ENCODE measurements at regions not wholly inside any gene's neighbourhood (a gene's known extent, or its start where the extent isn't known, plus 50 kb on each side); places are given as distances from the start of the nearest gene placed in this dataset.

DNA sequence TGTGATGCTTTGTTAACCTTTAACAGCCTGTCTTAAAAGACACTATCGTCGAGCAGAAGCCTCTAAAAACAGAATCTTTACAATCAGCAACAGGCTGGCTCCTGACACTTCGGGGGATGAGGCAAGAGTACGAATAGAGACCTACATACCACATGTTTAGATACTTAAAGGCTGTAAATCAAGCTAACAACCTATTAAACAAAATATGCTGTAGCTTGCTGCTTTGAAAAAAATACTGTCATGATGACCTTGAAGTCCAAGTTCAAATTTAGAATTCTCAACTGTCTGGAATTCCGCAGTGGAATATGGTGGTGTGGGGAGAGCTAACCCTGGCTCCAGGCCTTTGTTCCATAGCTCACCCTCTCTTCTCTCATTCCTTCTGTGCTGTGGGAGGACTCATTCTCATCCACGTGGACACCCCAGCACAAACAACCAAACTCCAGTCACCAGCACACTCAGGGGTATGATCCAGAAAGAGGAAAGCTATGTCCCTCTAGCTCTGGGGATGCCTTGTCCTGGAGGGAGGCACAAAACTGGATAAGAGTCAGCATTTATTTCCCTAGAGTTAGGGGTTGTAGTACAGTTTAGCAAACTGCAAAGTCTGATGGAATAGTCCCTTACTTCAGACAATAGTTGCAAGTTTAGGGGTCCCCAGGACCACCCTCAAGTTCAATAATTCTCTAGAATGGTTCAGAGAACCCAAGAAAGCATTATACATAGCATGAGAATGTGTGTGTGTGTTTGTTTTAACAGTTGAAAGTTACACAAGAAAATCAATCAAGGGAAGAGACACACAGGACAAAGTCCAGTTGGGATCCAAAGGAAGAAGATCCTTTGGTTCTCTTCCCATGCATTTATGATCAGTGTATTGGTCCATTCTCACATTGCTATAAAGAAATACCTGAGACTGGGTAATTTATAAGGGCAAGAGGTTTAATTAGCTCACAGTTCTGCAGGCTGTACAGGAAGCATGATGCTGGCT lies 196.1 kb upstream of the SVIL start:
- H3K4me1 ChIP-seq = no peaks in the 10 kb centered on the region
- no peak overlapping the region for H3K27ac ChIP-seq
- no peak overlapping the region for H3K4me3 ChIP-seq
- no peaks in the 10 kb centered on the region for H3K36me3 ChIP-seq (replicated peaks in 1 of 2; ENCODE audit: insufficient read depth in 1 of 2, low read depth in 2 of 2)
- no peak for ATAC-seq
- no peak for TF ChIP-seq POLR2A (IDR thresholded peaks at IDR 0.05)
- TF ChIP-seq, protein P1, sequence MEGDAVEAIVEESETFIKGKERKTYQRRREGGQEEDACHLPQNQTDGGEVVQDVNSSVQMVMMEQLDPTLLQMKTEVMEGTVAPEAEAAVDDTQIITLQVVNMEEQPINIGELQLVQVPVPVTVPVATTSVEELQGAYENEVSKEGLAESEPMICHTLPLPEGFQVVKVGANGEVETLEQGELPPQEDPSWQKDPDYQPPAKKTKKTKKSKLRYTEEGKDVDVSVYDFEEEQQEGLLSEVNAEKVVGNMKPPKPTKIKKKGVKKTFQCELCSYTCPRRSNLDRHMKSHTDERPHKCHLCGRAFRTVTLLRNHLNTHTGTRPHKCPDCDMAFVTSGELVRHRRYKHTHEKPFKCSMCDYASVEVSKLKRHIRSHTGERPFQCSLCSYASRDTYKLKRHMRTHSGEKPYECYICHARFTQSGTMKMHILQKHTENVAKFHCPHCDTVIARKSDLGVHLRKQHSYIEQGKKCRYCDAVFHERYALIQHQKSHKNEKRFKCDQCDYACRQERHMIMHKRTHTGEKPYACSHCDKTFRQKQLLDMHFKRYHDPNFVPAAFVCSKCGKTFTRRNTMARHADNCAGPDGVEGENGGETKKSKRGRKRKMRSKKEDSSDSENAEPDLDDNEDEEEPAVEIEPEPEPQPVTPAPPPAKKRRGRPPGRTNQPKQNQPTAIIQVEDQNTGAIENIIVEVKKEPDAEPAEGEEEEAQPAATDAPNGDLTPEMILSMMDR (IDR thresholded peaks at IDR 0.05) = no peak
- DNase-seq = no peak
- peaks cover 0 to 4% (median 0%) of the 10 kb centered on the region in 3 donors for H3K9me3 ChIP-seq
- no peaks in the 10 kb centered on the region for H3K27me3 ChIP-seq
- intact Hi-C loops (cut with DNase I) = no loop called here
- WGBS, 2 donors = 77% methylated on average over 6 of the region's 6 CpGs

DNA sequence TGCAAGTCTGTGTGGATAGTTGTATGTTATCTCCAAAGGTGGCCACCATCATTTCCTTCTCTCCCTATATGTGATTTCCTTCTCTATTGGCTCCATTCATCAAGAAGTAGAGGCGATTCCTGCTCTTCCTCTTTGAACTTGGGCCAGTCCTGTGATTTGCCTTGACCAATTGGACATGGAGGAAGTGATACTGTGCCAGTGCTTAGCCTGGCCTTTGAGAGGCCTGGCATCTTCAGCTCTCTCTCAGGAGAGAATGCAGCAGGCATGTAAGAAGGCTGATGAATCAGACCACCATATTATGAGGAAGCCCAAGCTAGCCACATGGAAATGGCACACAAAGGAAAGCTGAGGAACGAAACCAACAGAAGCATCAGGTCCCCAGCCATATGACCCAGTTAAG lies 195.0 kb upstream of the SVIL start:
- Histone ChIP-seq H3K4me3 (no peak overlapping the region), H3K27ac (no peak overlapping the region), H3K27me3 (no peaks in the 10 kb centered on the region), H3K4me1 (no peaks in the 10 kb centered on the region), H3K36me3 (replicated peaks in 1 of 2; ENCODE audit: insufficient read depth in 1 of 2, low read depth in 2 of 2) (no peaks in the 10 kb centered on the region), H3K9me3 (peaks cover 0 to 4% (median 0%) of the 10 kb centered on the region in 3 donors)
- intact Hi-C loops (cut with DNase I) = no loop called here
- no peak for TF ChIP-seq POLR2A (IDR thresholded peaks at IDR 0.05)
- TF ChIP-seq, protein P1 (IDR thresholded peaks at IDR 0.05) = no peak
- 78 to 84% methylated on average over 2 of the region's 2 CpGs for WGBS, 2 donors
- ATAC-seq (no peak), DNase-seq (no peak)

DNA sequence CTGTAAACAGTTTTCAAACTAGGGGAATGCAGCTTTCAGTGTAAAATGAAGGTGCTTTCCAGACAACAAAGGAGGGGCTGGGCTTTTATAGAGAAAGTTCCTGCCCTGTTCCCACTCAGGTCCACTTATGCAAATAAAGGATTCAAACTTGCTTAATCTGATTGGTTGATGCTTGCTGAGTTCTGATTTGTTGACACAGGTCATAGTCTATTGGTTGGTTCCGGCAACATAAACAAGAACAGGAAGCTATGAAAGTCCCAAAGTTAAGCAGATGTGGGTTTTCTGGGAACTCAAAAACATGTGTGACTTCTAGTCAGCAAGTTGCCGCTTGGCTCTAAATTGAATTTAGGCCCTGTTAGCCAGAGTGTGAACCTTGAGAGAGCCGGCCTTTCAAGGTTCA lies 194.2 kb upstream of the SVIL start:
- Histone ChIP-seq H3K4me1 (no peaks in the 10 kb centered on the region), H3K36me3 (replicated peaks in 1 of 2; ENCODE audit: insufficient read depth in 1 of 2, low read depth in 2 of 2) (no peaks in the 10 kb centered on the region), H3K27ac (peak overlapping the region in 1 of 4 donors; percentile 4), H3K4me3 (no peak overlapping the region), H3K9me3 (peaks cover 0 to 4% (median 0%) of the 10 kb centered on the region in 3 donors), H3K27me3 (no peaks in the 10 kb centered on the region)
- ATAC-seq = no peak
- no peak for DNase-seq
- intact Hi-C loops (cut with DNase I) = no loop called here
- WGBS, 2 donors = 81 to 92% methylated on average over 3 of the region's 3 CpGs
- no peak for TF ChIP-seq POLR2A (IDR thresholded peaks at IDR 0.05)
- TF ChIP-seq, protein P1 (IDR thresholded peaks at IDR 0.05) = no peak

DNA sequence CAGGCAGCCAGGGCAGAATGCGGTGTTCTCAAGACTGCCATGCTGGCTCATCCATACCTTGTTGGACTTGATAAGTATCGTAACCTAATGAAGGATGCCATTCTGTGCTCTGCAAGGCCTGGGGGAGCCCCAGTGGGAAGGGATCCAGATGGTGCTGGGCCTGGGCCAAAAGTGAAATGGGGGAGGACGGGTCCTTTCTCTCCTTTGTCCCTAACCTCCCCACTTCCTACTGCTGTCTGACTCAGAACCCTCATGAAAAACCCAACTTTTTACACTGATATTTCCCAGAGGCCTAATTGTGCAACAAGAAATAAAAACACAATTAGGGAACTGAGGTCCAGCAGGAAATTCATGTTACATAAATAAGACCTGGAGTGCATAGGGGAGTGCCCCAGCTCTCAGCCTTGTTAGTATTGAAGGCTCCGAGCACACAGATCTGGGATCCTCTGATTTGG lies 193.7 kb upstream of the SVIL start:
- Histone ChIP-seq H3K36me3 (replicated peaks in 1 of 2; ENCODE audit: insufficient read depth in 1 of 2, low read depth in 2 of 2) (no peaks in the 10 kb centered on the region), H3K27ac (peak overlapping the region in 1 of 4 donors; percentile 4), H3K27me3 (no peaks in the 10 kb centered on the region), H3K4me3 (no peak overlapping the region), H3K9me3 (peaks cover 0 to 4% (median 0%) of the 10 kb centered on the region in 3 donors), H3K4me1 (no peaks in the 10 kb centered on the region)
- no peak for ATAC-seq
- DNase-seq = no peak
- WGBS, 2 donors = 73 to 90% methylated on average over 4 of the region's 4 CpGs
- TF ChIP-seq, protein P1 (IDR thresholded peaks at IDR 0.05) = no peak
- TF ChIP-seq POLR2A (IDR thresholded peaks at IDR 0.05) = no peak
- intact Hi-C loops (cut with DNase I) = no loop called here
